Sigmoid colon (tissue), 6 donors: ENCODE measurements at regions not wholly inside any gene's neighbourhood (a gene's known extent, or its start where the extent isn't known, plus 50 kb on each side); places are given as distances from the start of the nearest gene placed in this dataset.

ENCODE experiments used
- DNase-seq: peaks from one replicate; pipeline ENCODE4 v3.0.0-alpha.2; 2019
- H3K27ac ChIP-seq, 4 donors: fragments of 200-600 bp; sonication (generic); one replicate each; pipeline ENCODE4 v1.5.1; 2016 to 2019; ENCODE audit warnings: mild to moderate bottlenecking in 1 of 4
- H3K27me3 ChIP-seq, 3 donors: fragments of 200-600 bp; sonication (generic); one replicate each; pipeline ENCODE4 v1.5.1; 2019; ENCODE audit warnings: mild to moderate bottlenecking in 1 of 3
- H3K36me3 ChIP-seq, 4 donors: fragments of 200-600 bp; sonication (generic); one replicate each; pipeline ENCODE4 v1.5.1; 2016 to 2019
- H3K4me1 ChIP-seq, 4 donors: fragments of 200-600 bp; sonication (generic); one replicate each; pipeline ENCODE4 v1.5.1; 2017 to 2019
- H3K4me3 ChIP-seq, 4 donors: fragments of 200-600 bp; sonication (generic); one replicate each; pipeline ENCODE4 v1.5.1; 2017 to 2019; ENCODE audit warnings: mild to moderate bottlenecking in 2 of 4, moderate library complexity in 1 of 4
- H3K9me3 ChIP-seq, 4 donors: fragments of 200-600 bp in 3 of 4; sonication (generic) in 3 of 4; one replicate each; pipeline versions ENCODE4 v1.5.1 to v1.6.1; 2013 to 2019
- CTCF ChIP-seq, 4 experiments: fragments of 450-650 bp in 3 of 4; fragments of 200-600 bp in 1 of 4; IDR thresholded peaks; one replicate each; pipeline ENCODE4 v1.5.1; 2016 to 2019; ENCODE audit warnings: antibody characterized with exemption in 4 of 4, mild to moderate bottlenecking in 3 of 4, moderate library complexity in 2 of 4
- EP300 ChIP-seq, 4 donors: sonication (generic); formaldehyde crosslinking; IDR thresholded peaks; one replicate each; pipeline ENCODE4 v1.6.1; 2017; ENCODE audit warnings: antibody characterized with exemption in 4 of 4
- POLR2A ChIP-seq, 2 donors: fragments of 450-650 bp; IDR thresholded peaks; one replicate each; pipeline ENCODE4 v1.6.1; 2016; ENCODE audit warnings: antibody characterized with exemption in 2 of 2, mild to moderate bottlenecking in 2 of 2, moderate library complexity in 2 of 2
- POLR2AphosphoS5 ChIP-seq, 4 donors: sonication (generic); formaldehyde crosslinking; IDR thresholded peaks; one replicate each; pipeline ENCODE4 v1.6.1; 2017; ENCODE audit warnings: antibody characterized with exemption in 4 of 4
- WGBS, 2 donors: extraction: QIAGEN DNeasy Blood & Tissue Kit; methylation state at CpG; one replicate each; pipeline ENCODE4 v1.1.7; 2013; 5-methylcytosine and 5-hydroxymethylcytosine counted together
- intact Hi-C: fragments of 100-400 bp; cut with DNase I; formaldehyde crosslinking; loops from one replicate; pipeline ENCODE4 v1.15.1; 2023
- donor health status: healthy with polysubstance abuse.
- donor health status: healthy.

GRCh38 chr1:36725151-36725550 lies 242.4 kb upstream of the CSF3R start:
- no peaks in the 10 kb centered on the region for H3K36me3 ChIP-seq
- H3K4me3 ChIP-seq: no peak overlapping the region
- WGBS, 2 donors: 70 to 77% methylated on average over 3 of the region's 3 CpGs
- no peak for DNase-seq
- TF ChIP-seq POLR2A (IDR thresholded peaks at IDR 0.05) (no peak), CTCF (IDR thresholded peaks at IDR 0.05) (no peak), EP300 (IDR thresholded peaks at IDR 0.05) (no peak), POLR2AphosphoS5 (IDR thresholded peaks at IDR 0.05) (no peak)
- intact Hi-C loops: no loop called here
- H3K4me1 ChIP-seq: no peaks in the 10 kb centered on the region
- no peak overlapping the region for H3K27ac ChIP-seq
- peaks cover 0 to 44% (median 0%) of the 10 kb centered on the region in 3 donors for H3K27me3 ChIP-seq
- no peaks in the 10 kb centered on the region for H3K9me3 ChIP-seq

- H3K9me3 ChIP-seq: no peaks in the 10 kb centered on the region
- peaks cover 0 to 31% (median 0%) of the 10 kb centered on the region in 3 donors for H3K27me3 ChIP-seq
- no peak for TF ChIP-seq POLR2AphosphoS5 (IDR thresholded peaks at IDR 0.05)
- TF ChIP-seq EP300 (IDR thresholded peaks at IDR 0.05): no peak
- TF ChIP-seq CTCF (IDR thresholded peaks at IDR 0.05): no peak
- no peak for TF ChIP-seq POLR2A (IDR thresholded peaks at IDR 0.05)
- no peak for DNase-seq
- H3K4me1 ChIP-seq: no peaks in the 10 kb centered on the region
- 46 to 63% methylated on average over 1 of the region's 1 CpG for WGBS, 2 donors
- no peaks in the 10 kb centered on the region for H3K36me3 ChIP-seq
- H3K4me3 ChIP-seq: no peak overlapping the region
- intact Hi-C loops: no loop called here
- no peak overlapping the region for H3K27ac ChIP-seq
Observed at GRCh38 chr1:36723813-36724212, 241.1 kb upstream of the CSF3R start.

GRCh38 chr1:36722871-36723270 lies 240.2 kb upstream of the CSF3R start:
- Histone ChIP-seq H3K27me3 (peaks cover 0 to 30% (median 0%) of the 10 kb centered on the region in 3 donors), H3K27ac (no peak overlapping the region), H3K36me3 (no peaks in the 10 kb centered on the region), H3K9me3 (no peaks in the 10 kb centered on the region), H3K4me1 (no peaks in the 10 kb centered on the region), H3K4me3 (no peak overlapping the region)
- intact Hi-C loops: no loop called here
- no peak for TF ChIP-seq EP300 (IDR thresholded peaks at IDR 0.05)
- TF ChIP-seq CTCF (IDR thresholded peaks at IDR 0.05): no peak
- TF ChIP-seq POLR2A (IDR thresholded peaks at IDR 0.05): no peak
- no peak for TF ChIP-seq POLR2AphosphoS5 (IDR thresholded peaks at IDR 0.05)
- WGBS, 2 donors: 56 to 78% methylated on average over 5 of the region's 5 CpGs
- no peak for DNase-seq

GRCh38 chr1:36721261-36721660 lies 238.5 kb upstream of the CSF3R start:
- Histone ChIP-seq H3K4me3 (no peak overlapping the region), H3K27ac (no peak overlapping the region), H3K27me3 (peaks cover 0 to 36% (median 0%) of the 10 kb centered on the region in 3 donors), H3K4me1 (no peaks in the 10 kb centered on the region), H3K9me3 (no peaks in the 10 kb centered on the region), H3K36me3 (no peaks in the 10 kb centered on the region)
- no peak for TF ChIP-seq CTCF (IDR thresholded peaks at IDR 0.05)
- no peak for TF ChIP-seq POLR2A (IDR thresholded peaks at IDR 0.05)
- TF ChIP-seq EP300 (IDR thresholded peaks at IDR 0.05): no peak
- no peak for TF ChIP-seq POLR2AphosphoS5 (IDR thresholded peaks at IDR 0.05)
- 48 to 62% methylated on average over 6 of the region's 6 CpGs for WGBS, 2 donors
- intact Hi-C loops: no loop called here
- no peak for DNase-seq

- peaks cover 0 to 37% (median 14%) of the 10 kb centered on the region in 3 donors for H3K27me3 ChIP-seq
- H3K36me3 ChIP-seq: no peaks in the 10 kb centered on the region
- H3K9me3 ChIP-seq: no peaks in the 10 kb centered on the region
- TF ChIP-seq CTCF (IDR thresholded peaks at IDR 0.05) (no peak), POLR2AphosphoS5 (IDR thresholded peaks at IDR 0.05) (no peak), EP300 (IDR thresholded peaks at IDR 0.05) (no peak), POLR2A (IDR thresholded peaks at IDR 0.05) (no peak)
- DNase-seq: no peak
- no peak overlapping the region for H3K27ac ChIP-seq
- no peaks in the 10 kb centered on the region for H3K4me1 ChIP-seq
- 64 to 74% methylated on average over 2 of the region's 2 CpGs for WGBS, 2 donors
- intact Hi-C loops: no loop called here
- no peak overlapping the region for H3K4me3 ChIP-seq
Observed at GRCh38 chr1:36717431-36717830, 234.7 kb upstream of the CSF3R start.
